ENCODE measurements at regions not wholly inside any gene's neighbourhood (a gene's known extent, or its start where the extent isn't known, plus 50 kb on each side); places are given as distances from the start of the nearest gene placed in this dataset.

DNA sequence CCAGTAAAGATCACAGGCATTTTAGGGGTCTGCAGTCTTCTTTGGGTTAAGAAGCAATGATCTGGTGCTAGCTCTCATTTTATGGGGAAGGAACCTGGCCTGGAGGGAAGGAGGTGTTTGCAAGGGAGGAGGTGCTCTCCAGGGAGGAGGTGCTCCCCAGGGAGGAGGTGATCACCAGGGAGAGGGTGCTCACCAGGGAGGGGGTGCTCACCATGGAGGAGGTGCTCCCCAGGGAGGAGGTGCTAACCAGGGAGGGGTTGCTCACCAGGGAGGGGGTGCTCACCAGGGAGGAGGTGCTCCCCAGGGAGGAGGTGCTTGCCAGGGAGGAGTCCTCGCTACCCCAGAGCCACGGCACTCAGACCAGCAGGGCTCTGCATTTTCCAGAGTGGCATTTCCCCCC lies 115.7 kb downstream of the TLE3 start:
- TF ChIP-seq POLR2A (IDR thresholded peaks at IDR 0.05) (no peak), POLR2AphosphoS5 (IDR thresholded peaks at IDR 0.05; ENCODE audit: insufficient read depth in 1 of 2, low read depth in 1 of 2) (no peak)
- TF ChIP-seq, protein P1, sequence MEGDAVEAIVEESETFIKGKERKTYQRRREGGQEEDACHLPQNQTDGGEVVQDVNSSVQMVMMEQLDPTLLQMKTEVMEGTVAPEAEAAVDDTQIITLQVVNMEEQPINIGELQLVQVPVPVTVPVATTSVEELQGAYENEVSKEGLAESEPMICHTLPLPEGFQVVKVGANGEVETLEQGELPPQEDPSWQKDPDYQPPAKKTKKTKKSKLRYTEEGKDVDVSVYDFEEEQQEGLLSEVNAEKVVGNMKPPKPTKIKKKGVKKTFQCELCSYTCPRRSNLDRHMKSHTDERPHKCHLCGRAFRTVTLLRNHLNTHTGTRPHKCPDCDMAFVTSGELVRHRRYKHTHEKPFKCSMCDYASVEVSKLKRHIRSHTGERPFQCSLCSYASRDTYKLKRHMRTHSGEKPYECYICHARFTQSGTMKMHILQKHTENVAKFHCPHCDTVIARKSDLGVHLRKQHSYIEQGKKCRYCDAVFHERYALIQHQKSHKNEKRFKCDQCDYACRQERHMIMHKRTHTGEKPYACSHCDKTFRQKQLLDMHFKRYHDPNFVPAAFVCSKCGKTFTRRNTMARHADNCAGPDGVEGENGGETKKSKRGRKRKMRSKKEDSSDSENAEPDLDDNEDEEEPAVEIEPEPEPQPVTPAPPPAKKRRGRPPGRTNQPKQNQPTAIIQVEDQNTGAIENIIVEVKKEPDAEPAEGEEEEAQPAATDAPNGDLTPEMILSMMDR (IDR thresholded peaks at IDR 0.05), result no peak

Measured in vagina (tissue), 2 donors.